GM12892 (cell line): ENCODE measurements at regions not wholly inside any gene's neighbourhood (a gene's known extent, or its start where the extent isn't known, plus 50 kb on each side); places are given as distances from the start of the nearest gene placed in this dataset.

ENCODE experiments used
- DNase-seq: peaks from one replicate; pipeline ENCODE4 v3.0.0; 2011; ENCODE audit not compliant: insufficient read length
- FAIRE-seq: peaks from 2 replicates; lab custom pipeline; 2011; peaks lifted over from hg19 to GRCh38; lab: Jason Lieb, UNC
- POLR2A ChIP-seq: IDR thresholded peaks from 2 replicates; pipeline ENCODE4 v1.6.1; 2011; ENCODE audit warnings: low read depth, low read length, control low read depth
- POLR2AphosphoS5 ChIP-seq: IDR thresholded peaks from 2 replicates; pipeline ENCODE4 v1.6.1; 2011; ENCODE audit warnings: low read depth, low read length, control low read depth
- TAF1 ChIP-seq: IDR thresholded peaks from 2 replicates; pipeline ENCODE4 v1.6.1; 2011; ENCODE audit warnings: low read depth, mild to moderate bottlenecking, control low read depth, low read length, borderline replicate concordance

GRCh38 chr22:47457509-47458300 is 695.3 kb downstream of the TBC1D22A start:
- TF ChIP-seq POLR2AphosphoS5 (no peak), TAF1 (no peak), POLR2A (no peak)
- DNase-seq: no peak
- FAIRE-seq: no peak

- TF ChIP-seq POLR2AphosphoS5: no peak
- TF ChIP-seq TAF1: no peak
- no peak for TF ChIP-seq POLR2A
- no peak for DNase-seq
- FAIRE-seq: no peak
These were observed 694.6 kb downstream of the TBC1D22A start for GRCh38 chr22:47457021-47457420.

- no peak for FAIRE-seq
- TF ChIP-seq POLR2AphosphoS5: no peak
- TF ChIP-seq TAF1: no peak
- no peak for TF ChIP-seq POLR2A
- DNase-seq: no peak
These were observed 693.6 kb downstream of the TBC1D22A start for GRCh38 chr22:47456031-47456430.

GRCh38 chr22:47453049-47453448 is 690.6 kb downstream of the TBC1D22A start:
- FAIRE-seq (no peak), DNase-seq (no peak)
- no peak for TF ChIP-seq POLR2AphosphoS5
- TF ChIP-seq TAF1: no peak
- TF ChIP-seq POLR2A: no peak

DNA sequence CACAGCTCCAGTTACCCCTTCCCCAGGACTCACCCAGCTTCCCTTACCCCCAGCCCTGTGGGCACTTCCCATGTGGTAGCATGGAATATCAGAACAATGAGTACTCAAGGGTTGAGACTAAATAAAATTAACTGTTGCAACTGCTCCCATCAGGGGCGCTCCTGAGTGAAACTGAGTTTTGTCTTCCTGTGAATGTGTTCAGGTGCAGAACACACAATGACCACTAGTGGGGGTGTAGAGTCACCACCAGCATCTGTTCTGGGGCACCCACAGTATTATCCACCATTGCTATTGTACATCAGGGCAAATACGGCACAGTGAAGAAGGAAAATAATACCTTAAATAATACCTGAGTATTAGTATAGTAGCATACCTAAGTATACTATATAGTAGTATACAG is 689.7 kb downstream of the TBC1D22A start:
- TF ChIP-seq POLR2AphosphoS5: no peak
- TF ChIP-seq TAF1: no peak
- TF ChIP-seq POLR2A: no peak
- FAIRE-seq: no peak
- DNase-seq: no peak

- FAIRE-seq: no peak
- DNase-seq: no peak
- TF ChIP-seq POLR2A: no peak
- no peak for TF ChIP-seq TAF1
- TF ChIP-seq POLR2AphosphoS5: no peak
These were observed 688.5 kb downstream of the TBC1D22A start for GRCh38 chr22:47450876-47451475.

DNA sequence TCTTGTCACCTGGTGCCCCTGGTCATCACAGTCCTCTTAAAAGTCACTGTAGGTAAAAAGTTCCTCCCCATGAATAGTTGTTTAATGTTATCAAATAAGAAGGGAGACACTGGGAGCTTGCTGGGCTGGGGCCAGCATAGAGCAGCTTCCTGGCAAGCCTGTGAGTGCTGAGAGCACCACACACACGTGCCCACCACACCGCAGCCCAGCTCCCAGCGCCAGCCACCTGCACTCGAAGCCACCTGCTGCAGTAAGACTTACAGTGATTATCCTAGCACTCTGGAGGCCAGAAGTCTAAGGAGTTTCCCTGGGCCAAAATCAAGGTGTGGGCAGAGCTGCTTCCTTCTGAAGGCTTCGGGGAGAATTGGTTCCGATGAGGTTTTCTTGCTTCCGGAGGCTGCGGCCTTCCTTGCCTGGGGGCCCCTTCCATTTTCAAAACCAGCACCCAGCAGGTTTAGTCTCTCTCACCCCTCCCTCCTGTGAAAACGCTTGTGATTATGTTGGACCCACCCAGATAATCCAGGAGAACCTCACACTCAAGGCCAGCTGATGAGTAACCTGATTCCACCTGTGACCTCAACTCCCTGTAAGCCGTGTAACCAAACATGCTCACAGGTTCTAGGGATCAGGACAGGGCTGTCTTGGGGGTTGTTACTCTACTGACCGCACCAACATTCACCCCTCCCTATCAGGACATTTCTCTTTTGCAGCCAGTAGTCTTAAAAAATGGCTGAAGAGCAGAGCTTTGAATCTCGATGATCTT is 687.2 kb downstream of the TBC1D22A start:
- FAIRE-seq (no peak), DNase-seq (no peak)
- TF ChIP-seq POLR2AphosphoS5 (no peak), POLR2A (no peak), TAF1 (no peak)

- TF ChIP-seq POLR2AphosphoS5 (no peak), TAF1 (no peak), POLR2A (no peak)
- no peak for FAIRE-seq
- no peak for DNase-seq
These were observed 686.1 kb downstream of the TBC1D22A start for GRCh38 chr22:47448231-47449223.

- TF ChIP-seq POLR2A (no peak), POLR2AphosphoS5 (no peak), TAF1 (no peak)
- FAIRE-seq: no peak
- DNase-seq: no peak
These were observed 684.7 kb downstream of the TBC1D22A start for GRCh38 chr22:47446821-47447810.

DNA sequence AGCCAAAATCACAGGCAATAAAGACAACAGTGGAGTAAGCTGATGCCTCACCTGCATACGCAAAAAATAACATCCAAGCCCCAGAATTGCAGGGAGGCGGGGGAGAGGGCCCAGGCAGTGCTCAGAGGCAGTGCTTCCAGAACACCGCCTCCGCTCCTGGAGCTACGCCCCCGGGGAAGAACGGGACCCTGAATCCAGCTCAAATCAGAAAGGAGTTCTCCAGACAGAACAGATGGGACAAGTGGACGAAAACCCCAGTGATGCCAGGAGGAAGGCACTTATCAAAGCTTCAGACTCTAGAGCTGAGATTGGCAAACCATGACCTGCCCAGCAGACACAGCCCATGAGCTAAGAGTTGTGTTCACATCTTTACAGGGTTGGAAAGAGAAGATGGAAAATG is 683.9 kb downstream of the TBC1D22A start:
- FAIRE-seq: no peak
- no peak for DNase-seq
- TF ChIP-seq TAF1 (no peak), POLR2AphosphoS5 (no peak), POLR2A (no peak)
